Liver (tissue), 8 donors: ENCODE measurements at regions not wholly inside any gene's neighbourhood (a gene's known extent, or its start where the extent isn't known, plus 50 kb on each side); places are given as distances from the start of the nearest gene placed in this dataset.

Experiments
- DNase-seq: peaks from one replicate; pipeline ENCODE4 v3.0.0-alpha.2; 2017; ENCODE audit warnings: low spot score
- H3K27ac ChIP-seq, 2 donors: one replicate each; pipeline ENCODE4 v1.7.0; 2013; ENCODE audit warnings: inconsistent platforms in 2 of 2, low read length in 2 of 2, control low read depth in 1 of 2, low read depth in 1 of 2, mild to moderate bottlenecking in 1 of 2
- H3K27me3 ChIP-seq, 4 donors: one replicate each; pipeline versions ENCODE4 v1.6.1 to v1.7.0; 2013; ENCODE audit warnings: low read length in 3 of 4, inconsistent platforms in 1 of 4, mild to moderate bottlenecking in 1 of 4, moderate library complexity in 1 of 4; ENCODE audit not compliant: control insufficient read depth in 4 of 4, insufficient read depth in 4 of 4
- H3K36me3 ChIP-seq, 4 donors: one replicate each; pipeline versions ENCODE4 v1.6.1 to v1.7.0; 2013; ENCODE audit warnings: low read length in 3 of 4, mild to moderate bottlenecking in 3 of 4, low read depth in 1 of 4, moderate library complexity in 1 of 4; ENCODE audit not compliant: control insufficient read depth in 4 of 4, insufficient read depth in 3 of 4
- H3K4me1 ChIP-seq, 4 donors: one replicate each; pipeline versions ENCODE4 v1.6.1 to v1.7.0; 2013; ENCODE audit warnings: low read length in 3 of 4, mild to moderate bottlenecking in 3 of 4, moderate library complexity in 1 of 4; ENCODE audit not compliant: control insufficient read depth in 4 of 4, insufficient read depth in 4 of 4
- H3K4me3 ChIP-seq, 3 donors: one replicate each; pipeline versions ENCODE4 v1.6.1 to v1.7.0; 2013; ENCODE audit warnings: low read length in 3 of 3, control low read depth in 1 of 3, low read depth in 1 of 3, mild to moderate bottlenecking in 1 of 3
- H3K9ac ChIP-seq, 2 donors: one replicate each; pipeline ENCODE4 v1.7.0; 2013; ENCODE audit warnings: low read length in 2 of 2, mild to moderate bottlenecking in 2 of 2, moderate library complexity in 2 of 2, control low read depth in 1 of 2, low read depth in 1 of 2
- H3K9me3 ChIP-seq, 4 donors: one replicate each; pipeline versions ENCODE4 v1.6.1 to v1.7.0; 2013; ENCODE audit warnings: low read length in 3 of 4; ENCODE audit not compliant: control insufficient read depth in 4 of 4
- ATF3 ChIP-seq: IDR thresholded peaks from 2 replicates; pipeline ENCODE4 v1.6.1; 2016; ENCODE audit warnings: antibody characterized with exemption
- EGR1 ChIP-seq, 2 donors: IDR thresholded peaks; 2 replicates each; pipeline ENCODE4 v1.6.1; 2016 to 2018; ENCODE audit warnings: antibody characterized with exemption in 2 of 2, low read depth in 2 of 2
- FOXA1 ChIP-seq: IDR thresholded peaks from 2 replicates; pipeline ENCODE4 v1.6.1; 2016; ENCODE audit warnings: antibody characterized with exemption
- HNF4A ChIP-seq, 2 donors: conservative IDR thresholded peaks; 2 replicates each; pipeline ENCODE4 v1.6.1; 2016; ENCODE audit warnings: antibody characterized with exemption in 2 of 2, mild to moderate bottlenecking in 2 of 2
- HNF4G ChIP-seq: IDR thresholded peaks from 2 replicates; pipeline ENCODE4 v1.6.1; 2016; ENCODE audit warnings: antibody characterized with exemption
- NR2F2 ChIP-seq: IDR thresholded peaks from 2 replicates; pipeline ENCODE4 v1.6.1; 2016; ENCODE audit warnings: antibody characterized with exemption
- RAD21 ChIP-seq, 2 donors: IDR thresholded peaks; 2 replicates each; pipeline ENCODE4 v1.6.1; 2016; ENCODE audit warnings: antibody characterized with exemption in 2 of 2, mild to moderate bottlenecking in 2 of 2
- REST ChIP-seq: IDR thresholded peaks from 2 replicates; pipeline ENCODE4 v1.6.1; 2016; ENCODE audit warnings: antibody characterized with exemption, mild to moderate bottlenecking
- RXRA ChIP-seq, 2 donors: IDR thresholded peaks; 2 replicates each; pipeline ENCODE4 v1.6.1; 2017 to 2018; ENCODE audit warnings: antibody characterized with exemption in 2 of 2, mild to moderate bottlenecking in 1 of 2
- SP1 ChIP-seq: IDR thresholded peaks from 2 replicates; pipeline ENCODE4 v1.6.1; 2018; ENCODE audit warnings: antibody characterized with exemption, mild to moderate bottlenecking
- TAF1 ChIP-seq: conservative IDR thresholded peaks from 2 replicates; pipeline ENCODE4 v1.6.1; 2016; ENCODE audit warnings: antibody characterized with exemption, mild to moderate bottlenecking
- YY1 ChIP-seq: IDR thresholded peaks from 2 replicates; pipeline ENCODE4 v1.6.1; 2016; ENCODE audit warnings: antibody characterized with exemption, mild to moderate bottlenecking
- WGBS: extraction: QIAGEN DNeasy Blood & Tissue Kit; methylation state at CpG from one replicate; pipeline ENCODE4 v1.1.7; 2013; 5-methylcytosine and 5-hydroxymethylcytosine counted together
- TF ChIP-seq, protein P1 (sequence below): fragments of 150-350 bp; IDR thresholded peaks from 2 replicates; pipeline ENCODE4 v1.5.1; 2017; ENCODE audit warnings: improper control_type of control experiment, low read depth, low read length; ENCODE audit not compliant: missing input control
- donor health status: healthy.
- donor health status: healthy.
- donor health status: healthy.
- donor health status: healthy.
- donor health status: healthy.

- TF ChIP-seq REST = no peak
These were observed 117.9 kb upstream of the DCAF8L1 start (continued) for GRCh38 chrX:28099166-28099565.

- WGBS = 72% methylated on average over 2 of the region's 2 CpGs
- H3K27me3 ChIP-seq = no peaks in the 10 kb centered on the region
- no peaks in the 10 kb centered on the region for H3K4me1 ChIP-seq
- H3K36me3 ChIP-seq = no peaks in the 10 kb centered on the region
- H3K9me3 ChIP-seq = no peaks in the 10 kb centered on the region
- no peak overlapping the region for H3K27ac ChIP-seq
- TF ChIP-seq ATF3 (no peak), HNF4G (no peak), EGR1 (IDR thresholded peaks at IDR 0.05; ENCODE audit: low read depth in 2 of 2) (no peak)
- DNase-seq = no peak
- no peak overlapping the region for H3K9ac ChIP-seq
- H3K4me3 ChIP-seq = no peak overlapping the region
These were observed 104.4 kb upstream of the DCAF8L1 start for GRCh38 chrX:28085653-28086052.

DNA sequence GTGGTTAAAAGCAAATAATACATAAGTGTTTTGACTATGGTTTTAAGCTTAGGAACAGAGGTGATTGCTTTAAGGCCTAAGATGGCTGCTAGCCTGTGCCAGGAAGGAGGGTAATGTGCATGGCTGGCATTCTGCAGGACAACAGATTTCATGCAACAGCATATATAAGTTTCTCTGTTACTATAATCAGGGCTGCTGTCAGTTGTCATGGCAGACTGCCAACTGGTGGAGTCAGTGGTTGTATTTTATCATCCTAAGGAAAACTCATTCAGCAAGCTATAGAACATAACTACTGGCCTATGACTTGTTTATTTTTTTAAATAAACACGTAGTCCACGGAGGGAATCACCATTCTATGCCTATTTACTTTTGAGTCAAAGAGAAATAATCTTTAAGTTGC, 77.7 kb upstream of the DCAF8L1 start:
- no peak overlapping the region for H3K27ac ChIP-seq
- H3K36me3 ChIP-seq = no peaks in the 10 kb centered on the region
- no peaks in the 10 kb centered on the region for H3K4me1 ChIP-seq
- no peak overlapping the region for H3K9ac ChIP-seq
- peaks cover 0 to 2% (median 0%) of the 10 kb centered on the region in 4 donors for H3K9me3 ChIP-seq
- H3K4me3 ChIP-seq = no peak overlapping the region
- DNase-seq = no peak
- no peak for TF ChIP-seq NR2F2
- 23% methylated on average over 2 of the region's 2 CpGs for WGBS
- no peaks in the 10 kb centered on the region for H3K27me3 ChIP-seq

GRCh38 chrX:28042826-28043564, 61.7 kb upstream of the DCAF8L1 start:
- TF ChIP-seq NR2F2 (no peak), HNF4A (conservative IDR thresholded peaks at IDR 0.05) (no peak), FOXA1 (no peak), EGR1 (IDR thresholded peaks at IDR 0.05; ENCODE audit: low read depth in 2 of 2) (no peak), YY1 (no peak), RXRA (IDR thresholded peaks at IDR 0.05) (no peak), TAF1 (no peak), SP1 (no peak), RAD21 (IDR thresholded peaks at IDR 0.05) (no peak)
- TF ChIP-seq, protein P1, sequence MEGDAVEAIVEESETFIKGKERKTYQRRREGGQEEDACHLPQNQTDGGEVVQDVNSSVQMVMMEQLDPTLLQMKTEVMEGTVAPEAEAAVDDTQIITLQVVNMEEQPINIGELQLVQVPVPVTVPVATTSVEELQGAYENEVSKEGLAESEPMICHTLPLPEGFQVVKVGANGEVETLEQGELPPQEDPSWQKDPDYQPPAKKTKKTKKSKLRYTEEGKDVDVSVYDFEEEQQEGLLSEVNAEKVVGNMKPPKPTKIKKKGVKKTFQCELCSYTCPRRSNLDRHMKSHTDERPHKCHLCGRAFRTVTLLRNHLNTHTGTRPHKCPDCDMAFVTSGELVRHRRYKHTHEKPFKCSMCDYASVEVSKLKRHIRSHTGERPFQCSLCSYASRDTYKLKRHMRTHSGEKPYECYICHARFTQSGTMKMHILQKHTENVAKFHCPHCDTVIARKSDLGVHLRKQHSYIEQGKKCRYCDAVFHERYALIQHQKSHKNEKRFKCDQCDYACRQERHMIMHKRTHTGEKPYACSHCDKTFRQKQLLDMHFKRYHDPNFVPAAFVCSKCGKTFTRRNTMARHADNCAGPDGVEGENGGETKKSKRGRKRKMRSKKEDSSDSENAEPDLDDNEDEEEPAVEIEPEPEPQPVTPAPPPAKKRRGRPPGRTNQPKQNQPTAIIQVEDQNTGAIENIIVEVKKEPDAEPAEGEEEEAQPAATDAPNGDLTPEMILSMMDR = no peak
- Histone ChIP-seq H3K4me3 (no peak overlapping the region), H3K27me3 (no peaks in the 10 kb centered on the region), H3K27ac (no peak overlapping the region), H3K9me3 (peaks cover 0 to 5% (median under 1%) of the 10 kb centered on the region in 4 donors), H3K9ac (no peak overlapping the region), H3K36me3 (no peaks in the 10 kb centered on the region), H3K4me1 (no peaks in the 10 kb centered on the region)
- 90% methylated on average over 27 of the region's 27 CpGs for WGBS
- no peak for DNase-seq
